Endothelial cell of umbilical vein (primary cell): ENCODE measurements at regions not wholly inside any gene's neighbourhood (a gene's known extent, or its start where the extent isn't known, plus 50 kb on each side); places are given as distances from the start of the nearest gene placed in this dataset.

Source experiments
- EZH2 ChIP-seq: IDR thresholded peaks from 2 replicates; pipeline ENCODE4 v1.6.1; 2012; ENCODE audit warnings: borderline replicate concordance, low read depth, mild to moderate bottlenecking, moderate library complexity, low read length, inconsistent platforms; ENCODE audit not compliant: severe bottlenecking
- POLR2A ChIP-seq: IDR thresholded peaks from 2 replicates; pipeline ENCODE4 v1.6.1; 2012; ENCODE audit warnings: low read depth, mild to moderate bottlenecking, control low read depth, low read length
- POLR2AphosphoS5 ChIP-seq: IDR thresholded peaks from 2 replicates; pipeline ENCODE4 v1.6.1; 2012; ENCODE audit warnings: low read depth, mild to moderate bottlenecking, control low read depth, low read length, moderate library complexity; ENCODE audit not compliant: insufficient read depth
- TF ChIP-seq, protein P1 (sequence below), 2 donors: IDR thresholded peaks; 1 replicate in 1 of 2; 2 replicates in 1 of 2; pipeline ENCODE4 v1.5.1; 2011; ENCODE audit warnings: low read length in 2 of 2, mild to moderate bottlenecking in 2 of 2, moderate library complexity in 2 of 2, control low read depth in 1 of 2, inconsistent platforms in 1 of 2, low read depth in 1 of 2; ENCODE audit not compliant: insufficient read depth in 1 of 2; ENCODE audit errors: extremely low read depth in 1 of 2

DNA sequence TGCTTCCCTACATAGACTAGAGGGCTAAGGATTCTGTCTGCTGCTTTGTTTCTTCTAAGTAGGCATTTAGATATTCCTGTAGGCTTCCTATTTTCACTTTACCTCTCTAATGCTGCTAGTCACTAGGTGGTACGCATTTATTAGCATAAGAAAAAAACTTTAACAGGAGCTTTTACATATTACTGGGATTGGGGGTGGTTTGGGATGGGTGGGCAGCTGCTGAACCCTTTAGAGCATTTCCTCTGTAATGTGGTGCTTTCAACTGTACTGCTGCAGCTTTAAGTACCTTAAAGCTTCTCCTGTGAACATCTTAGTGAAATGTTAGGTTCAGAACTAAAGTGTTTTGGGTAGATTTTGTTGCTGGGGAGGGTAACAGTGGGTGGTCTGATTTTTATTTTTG, 92.6 kb downstream of the ZNF486 start:
- TF ChIP-seq, protein P1, sequence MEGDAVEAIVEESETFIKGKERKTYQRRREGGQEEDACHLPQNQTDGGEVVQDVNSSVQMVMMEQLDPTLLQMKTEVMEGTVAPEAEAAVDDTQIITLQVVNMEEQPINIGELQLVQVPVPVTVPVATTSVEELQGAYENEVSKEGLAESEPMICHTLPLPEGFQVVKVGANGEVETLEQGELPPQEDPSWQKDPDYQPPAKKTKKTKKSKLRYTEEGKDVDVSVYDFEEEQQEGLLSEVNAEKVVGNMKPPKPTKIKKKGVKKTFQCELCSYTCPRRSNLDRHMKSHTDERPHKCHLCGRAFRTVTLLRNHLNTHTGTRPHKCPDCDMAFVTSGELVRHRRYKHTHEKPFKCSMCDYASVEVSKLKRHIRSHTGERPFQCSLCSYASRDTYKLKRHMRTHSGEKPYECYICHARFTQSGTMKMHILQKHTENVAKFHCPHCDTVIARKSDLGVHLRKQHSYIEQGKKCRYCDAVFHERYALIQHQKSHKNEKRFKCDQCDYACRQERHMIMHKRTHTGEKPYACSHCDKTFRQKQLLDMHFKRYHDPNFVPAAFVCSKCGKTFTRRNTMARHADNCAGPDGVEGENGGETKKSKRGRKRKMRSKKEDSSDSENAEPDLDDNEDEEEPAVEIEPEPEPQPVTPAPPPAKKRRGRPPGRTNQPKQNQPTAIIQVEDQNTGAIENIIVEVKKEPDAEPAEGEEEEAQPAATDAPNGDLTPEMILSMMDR (IDR thresholded peaks at IDR 0.05; ENCODE audit: extremely low read depth in 1 of 2, insufficient read depth in 1 of 2, low read depth in 1 of 2, low read length in 2 of 2) = no peak
- no peak for TF ChIP-seq EZH2
- TF ChIP-seq POLR2A = no peak
- TF ChIP-seq POLR2AphosphoS5 = no peak
